ENCODE measurements at regions not wholly inside any gene's neighbourhood (a gene's known extent, or its start where the extent isn't known, plus 50 kb on each side); places are given as distances from the start of the nearest gene placed in this dataset.
"Not testable (repeated sequence)": the region's sequence is repeated elsewhere in the genome, so short reads cannot be mapped to it uniquely, and the experiment has no call there.

DNA sequence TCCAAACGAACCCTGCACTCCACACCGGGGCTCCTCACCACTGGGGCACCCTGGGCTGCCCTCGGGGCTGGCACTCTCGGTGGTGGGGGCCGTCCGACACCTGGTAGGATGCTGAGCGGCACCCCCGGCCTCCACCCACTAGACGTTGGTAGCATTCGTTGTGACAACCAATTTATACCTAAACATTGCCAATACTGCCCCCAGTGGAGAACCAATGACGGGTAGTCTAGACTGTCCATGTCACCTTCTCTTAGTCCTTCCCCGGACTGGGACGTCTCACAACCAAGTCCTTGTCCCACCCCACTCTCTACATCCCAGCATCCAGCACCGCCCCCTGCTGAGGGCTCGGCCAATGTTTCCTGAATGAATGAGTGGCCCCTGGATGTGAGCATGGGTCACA, 246.8 kb upstream of the ANKRD20A1 start:
- TF ChIP-seq, protein P1, sequence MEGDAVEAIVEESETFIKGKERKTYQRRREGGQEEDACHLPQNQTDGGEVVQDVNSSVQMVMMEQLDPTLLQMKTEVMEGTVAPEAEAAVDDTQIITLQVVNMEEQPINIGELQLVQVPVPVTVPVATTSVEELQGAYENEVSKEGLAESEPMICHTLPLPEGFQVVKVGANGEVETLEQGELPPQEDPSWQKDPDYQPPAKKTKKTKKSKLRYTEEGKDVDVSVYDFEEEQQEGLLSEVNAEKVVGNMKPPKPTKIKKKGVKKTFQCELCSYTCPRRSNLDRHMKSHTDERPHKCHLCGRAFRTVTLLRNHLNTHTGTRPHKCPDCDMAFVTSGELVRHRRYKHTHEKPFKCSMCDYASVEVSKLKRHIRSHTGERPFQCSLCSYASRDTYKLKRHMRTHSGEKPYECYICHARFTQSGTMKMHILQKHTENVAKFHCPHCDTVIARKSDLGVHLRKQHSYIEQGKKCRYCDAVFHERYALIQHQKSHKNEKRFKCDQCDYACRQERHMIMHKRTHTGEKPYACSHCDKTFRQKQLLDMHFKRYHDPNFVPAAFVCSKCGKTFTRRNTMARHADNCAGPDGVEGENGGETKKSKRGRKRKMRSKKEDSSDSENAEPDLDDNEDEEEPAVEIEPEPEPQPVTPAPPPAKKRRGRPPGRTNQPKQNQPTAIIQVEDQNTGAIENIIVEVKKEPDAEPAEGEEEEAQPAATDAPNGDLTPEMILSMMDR (IDR thresholded peaks at IDR 0.05): not testable (repeated sequence)
- not testable (repeated sequence) for TF ChIP-seq POLR2A (IDR thresholded peaks at IDR 0.05)
